LoVo (cell line): ENCODE measurements at regions not wholly inside any gene's neighbourhood (a gene's known extent, or its start where the extent isn't known, plus 50 kb on each side); places are given as distances from the start of the nearest gene placed in this dataset.
"Not testable (repeated sequence)": the region's sequence is repeated elsewhere in the genome, so short reads cannot be mapped to it uniquely, and the experiment has no call there.

Source experiments
- DNase-seq: peaks from one replicate; pipeline ENCODE4 v3.0.0-alpha.2; 2016; ENCODE audit warnings: low spot score

- DNase-seq = no peak
Observed at GRCh38 chr13:58500938-58501337, 869.4 kb downstream of the PCDH17 start.

- not testable (repeated sequence) for DNase-seq
Observed at GRCh38 chr13:58504202-58504700, 872.7 kb downstream of the PCDH17 start.

- DNase-seq = not testable (repeated sequence)
Observed at GRCh38 chr13:58505262-58505920, 873.8 kb downstream of the PCDH17 start.

- no peak for DNase-seq
Observed at GRCh38 chr13:58528351-58528750, 896.8 kb downstream of the PCDH17 start.

- no peak for DNase-seq
Observed at GRCh38 chr13:58531614-58532013, 900.1 kb downstream of the PCDH17 start.

- DNase-seq = no peak
Observed at GRCh38 chr13:58542530-58542929, 911.0 kb downstream of the PCDH17 start.

- no peak for DNase-seq
Observed at GRCh38 chr13:58547419-58547818, 915.9 kb downstream of the PCDH17 start.

GRCh38 chr13:58566176-58566575 lies 934.6 kb downstream of the PCDH17 start:
- no peak for DNase-seq

- no peak for DNase-seq
Observed at GRCh38 chr13:58573743-58574142, 942.2 kb downstream of the PCDH17 start.

- no peak for DNase-seq
Observed at GRCh38 chr13:58574791-58575190, 943.2 kb downstream of the PCDH17 start.

- no peak for DNase-seq
Observed at GRCh38 chr13:58579468-58579867, 947.9 kb downstream of the PCDH17 start.

- DNase-seq = no peak
Observed at GRCh38 chr13:58583966-58584365, 952.4 kb downstream of the PCDH17 start.

- DNase-seq = no peak
Observed at GRCh38 chr13:58584610-58585009, 953.1 kb downstream of the PCDH17 start.

GRCh38 chr13:58587183-58587582 lies 955.6 kb downstream of the PCDH17 start:
- no peak for DNase-seq

GRCh38 chr13:58592052-58592451 lies 960.5 kb downstream of the PCDH17 start:
- no peak for DNase-seq

- no peak for DNase-seq
Observed at GRCh38 chr13:58592786-58593185, 961.2 kb downstream of the PCDH17 start.

GRCh38 chr13:58594747-58595600 lies 963.4 kb downstream of the PCDH17 start:
- no peak for DNase-seq

GRCh38 chr13:58597552-58597951 lies 966.0 kb downstream of the PCDH17 start:
- DNase-seq = no peak

GRCh38 chr13:58598241-58598640 lies 966.7 kb downstream of the PCDH17 start:
- DNase-seq = no peak

GRCh38 chr13:58611117-58611516 lies 979.6 kb downstream of the PCDH17 start:
- no peak for DNase-seq

- DNase-seq = no peak
Observed at GRCh38 chr13:58617880-58618665, 986.5 kb downstream of the PCDH17 start.

GRCh38 chr13:58619396-58620113 lies 988.0 kb downstream of the PCDH17 start:
- DNase-seq = no peak
